ENCODE measurements at regions not wholly inside any gene's neighbourhood (a gene's known extent, or its start where the extent isn't known, plus 50 kb on each side); places are given as distances from the start of the nearest gene placed in this dataset.
"Not testable (repeated sequence)": the region's sequence is repeated elsewhere in the genome, so short reads cannot be mapped to it uniquely, and the experiment has no call there.

DNA sequence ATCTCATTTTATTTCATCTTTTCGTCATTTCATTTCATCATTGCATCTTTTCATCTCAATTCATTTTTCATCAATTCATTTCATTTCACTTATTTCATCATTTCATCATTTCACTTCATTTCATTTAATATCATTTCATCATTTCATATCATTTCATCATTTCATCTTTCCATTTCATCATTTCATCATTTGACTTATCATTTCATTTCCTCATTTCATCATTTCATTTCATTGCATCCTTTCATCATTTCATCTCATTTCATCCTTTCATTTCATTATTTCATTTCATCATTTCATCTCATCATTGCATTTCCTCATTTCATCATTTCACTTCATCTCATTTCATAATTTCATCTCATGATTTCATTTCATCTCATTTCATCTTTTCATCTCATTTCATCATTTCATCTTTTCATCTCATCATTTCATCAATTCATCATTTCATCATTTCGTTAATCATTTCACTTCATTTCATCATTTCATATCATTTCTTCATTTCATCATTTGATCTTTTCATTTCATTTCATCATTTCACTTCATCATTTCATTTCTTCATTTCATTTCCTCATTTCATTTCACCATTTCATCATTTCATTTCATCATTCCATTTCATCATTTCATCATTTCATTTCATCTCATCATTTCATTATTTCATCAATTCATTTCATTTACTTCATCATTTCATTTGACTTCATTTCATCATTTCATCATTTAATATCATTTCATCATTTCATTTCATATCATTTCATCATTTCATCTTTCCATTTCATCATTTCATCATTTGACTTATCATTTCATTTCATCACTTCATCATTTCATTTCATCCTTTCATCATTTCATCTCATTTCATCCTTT, 176.2 kb downstream of the ZNF92 start:
- TF ChIP-seq POLR2A (IDR thresholded peaks at IDR 0.05; ENCODE audit: low read depth, low read length); TAF1 (IDR thresholded peaks at IDR 0.05; ENCODE audit: borderline replicate concordance, low read depth, low read length): not testable (repeated sequence)
